HG03469 (cell line): ENCODE measurements at regions not wholly inside any gene's neighbourhood (a gene's known extent, or its start where the extent isn't known, plus 50 kb on each side); places are given as distances from the start of the nearest gene placed in this dataset.

Source experiments
- ATAC-seq: cut with Tn5 transposase; IDR thresholded peaks from one replicate; pipeline ENCODE4 v1.9.1; 2021; ENCODE audit warnings: mild to moderate bottlenecking, moderate library complexity, moderate number of reproducible peaks; ENCODE audit not compliant: unreplicated experiment

GRCh38 chr2:57111531-57111930 lies 927.7 kb downstream of the CCDC85A start:
- no peak for ATAC-seq

GRCh38 chr2:57119141-57119540 lies 927.5 kb upstream of the VRK2 start:
- no peak for ATAC-seq

DNA sequence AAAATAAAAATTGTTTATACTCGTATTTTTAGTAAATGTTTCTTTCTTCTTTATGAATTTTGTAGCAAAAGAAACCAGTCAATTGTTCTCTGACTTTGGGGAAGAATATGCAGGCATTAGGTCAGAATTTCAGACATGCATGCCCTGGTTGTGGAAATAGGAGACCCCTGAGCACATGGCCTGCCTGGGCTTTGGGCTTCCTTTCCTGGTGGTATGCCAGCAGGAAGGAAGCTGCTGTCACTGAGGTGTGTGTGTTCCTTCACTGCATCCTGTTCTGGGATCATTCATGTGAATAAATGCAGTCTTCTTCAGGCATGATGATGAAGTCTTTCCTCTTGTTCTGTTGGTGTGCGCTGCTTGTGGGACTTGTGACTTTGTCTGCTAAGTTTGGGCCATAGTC lies 920.2 kb upstream of the VRK2 start:
- no peak for ATAC-seq

DNA sequence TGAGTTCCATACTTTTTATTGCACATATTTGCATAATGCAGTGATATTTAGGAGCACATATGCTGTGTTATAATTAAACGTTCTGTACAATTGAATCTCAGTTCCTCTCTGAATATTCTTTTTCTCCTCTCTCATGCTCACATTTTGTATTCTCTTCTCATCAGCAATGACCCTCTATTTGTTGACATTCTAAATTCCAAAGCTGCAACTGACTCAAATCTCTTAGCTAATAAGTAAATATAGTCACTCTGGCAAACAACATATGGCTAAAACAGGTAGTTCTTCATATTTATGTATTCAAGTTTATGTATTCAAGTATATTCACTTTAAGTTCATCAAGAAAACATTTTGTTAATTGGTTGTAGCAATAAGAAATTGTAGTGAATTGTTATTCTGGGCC lies 907.4 kb upstream of the VRK2 start:
- no peak for ATAC-seq

- no peak for ATAC-seq
Measured at GRCh38 chr2:57141269-57141668, 905.3 kb upstream of the VRK2 start.

DNA sequence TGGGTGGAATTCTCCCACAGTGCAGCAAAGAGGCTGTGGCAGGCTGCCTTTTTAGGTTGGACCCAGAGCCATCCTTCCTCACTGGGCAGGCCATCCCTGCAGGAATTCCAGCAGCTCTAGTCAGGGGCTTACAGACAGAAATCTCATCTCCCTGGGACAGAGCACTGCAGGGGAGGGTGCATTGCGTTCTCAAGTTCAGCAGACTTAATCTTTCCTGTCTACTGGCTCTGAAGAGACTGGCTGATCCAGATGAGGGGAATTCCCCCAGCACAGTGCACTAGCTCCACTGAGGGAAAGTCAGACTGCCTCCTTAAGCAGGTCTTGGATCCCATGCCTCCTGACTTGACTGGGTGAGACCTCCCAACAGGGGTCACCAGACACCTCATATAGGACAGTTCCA lies 899.7 kb upstream of the VRK2 start:
- ATAC-seq: no peak

DNA sequence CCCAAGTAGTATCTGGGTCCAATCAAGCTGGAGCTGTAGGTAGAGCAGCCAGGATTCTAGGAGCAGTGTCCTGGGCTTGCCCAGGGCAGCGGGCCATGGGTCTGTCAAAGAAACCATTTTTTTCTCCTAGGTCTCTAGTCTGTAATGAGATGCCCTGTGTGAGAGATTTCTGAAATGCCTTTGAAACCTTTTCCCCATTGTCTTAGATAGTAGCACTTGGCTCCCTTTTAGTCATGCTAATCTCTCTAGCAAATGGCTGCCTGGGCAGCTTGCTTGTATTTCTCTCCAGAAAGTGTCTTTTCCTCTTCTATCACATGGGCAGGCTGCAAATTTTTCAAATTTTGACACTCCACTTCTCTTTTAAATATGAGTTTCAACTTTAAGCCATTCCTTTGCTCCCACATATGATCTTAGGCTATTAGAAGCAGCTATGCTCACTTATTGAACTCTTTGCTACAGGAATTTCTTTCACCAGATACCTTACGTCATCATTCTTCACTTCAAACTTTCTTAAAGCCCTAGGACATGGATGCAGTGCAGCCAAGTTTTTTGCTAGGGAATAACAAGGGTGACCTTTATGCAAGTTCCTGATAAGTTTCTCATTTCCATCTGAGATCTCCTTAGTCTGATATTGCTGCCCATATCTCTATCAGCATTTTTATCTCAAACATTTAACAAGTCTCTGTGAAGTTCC lies 890.2 kb upstream of the VRK2 start:
- ATAC-seq: no peak

GRCh38 chr2:57160976-57161375 lies 885.6 kb upstream of the VRK2 start:
- ATAC-seq: no peak

DNA sequence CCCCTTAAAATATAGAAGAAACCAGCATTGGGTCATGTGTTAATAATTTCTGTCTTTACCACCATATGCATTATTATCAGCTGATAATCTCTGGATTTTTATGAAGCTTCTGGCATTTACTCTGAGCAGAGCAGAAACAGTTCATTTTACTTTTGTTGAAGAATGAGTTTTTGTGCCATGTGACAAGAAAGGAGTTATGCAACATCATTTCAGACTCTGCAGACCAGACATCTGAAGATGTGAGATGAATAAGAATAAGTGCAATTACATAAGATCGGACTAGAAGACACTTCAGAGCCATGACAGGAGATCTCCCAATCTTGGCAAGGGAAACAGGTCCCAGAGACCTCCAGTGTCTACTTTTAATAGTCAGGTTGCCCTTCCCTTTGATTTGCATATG lies 869.4 kb upstream of the VRK2 start:
- no peak for ATAC-seq

GRCh38 chr2:57180042-57180567 lies 866.5 kb upstream of the VRK2 start:
- ATAC-seq: no peak

GRCh38 chr2:57180678-57181077 lies 865.9 kb upstream of the VRK2 start:
- no peak for ATAC-seq

- ATAC-seq: no peak
Measured at GRCh38 chr2:57181315-57182038, 865.1 kb upstream of the VRK2 start.

DNA sequence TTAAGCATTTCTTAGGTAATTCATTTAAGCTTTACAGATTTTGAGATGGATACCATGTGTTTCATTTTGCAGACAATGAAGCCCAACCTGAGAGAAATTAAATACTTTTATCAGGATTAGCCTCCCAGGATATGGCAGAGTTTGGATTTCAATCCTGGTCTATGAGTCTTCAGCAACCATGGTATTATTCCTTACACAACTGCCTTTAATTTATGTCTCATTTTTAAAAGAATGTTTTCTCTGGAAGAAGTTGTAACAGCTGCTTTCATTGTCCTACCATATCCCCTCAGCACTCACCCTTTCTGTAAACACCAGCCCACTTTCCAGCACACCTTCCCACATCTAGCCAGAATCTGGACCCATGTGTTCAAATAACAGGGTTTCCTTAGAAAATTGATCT lies 863.7 kb upstream of the VRK2 start:
- no peak for ATAC-seq

GRCh38 chr2:57185568-57185967 lies 861.0 kb upstream of the VRK2 start:
- ATAC-seq: no peak

DNA sequence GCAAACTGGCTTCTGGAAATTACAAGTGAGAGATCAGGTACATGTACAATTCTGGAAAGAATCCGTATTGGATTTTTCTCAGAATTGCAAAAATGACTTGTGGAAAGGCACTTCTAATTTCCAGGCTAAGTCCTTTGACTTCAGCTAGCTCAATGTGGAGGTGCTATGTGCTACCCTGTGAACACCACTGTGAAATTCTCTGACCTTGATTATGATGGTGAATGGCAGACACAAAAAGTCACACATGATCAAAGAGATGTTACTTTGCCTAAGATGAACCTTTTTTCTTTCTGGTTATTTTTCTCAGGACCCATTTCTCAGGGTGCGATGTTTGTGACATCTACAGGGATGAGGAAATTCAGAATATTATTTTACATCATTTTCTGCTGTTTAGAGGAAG lies 856.6 kb upstream of the VRK2 start:
- ATAC-seq: no peak

DNA sequence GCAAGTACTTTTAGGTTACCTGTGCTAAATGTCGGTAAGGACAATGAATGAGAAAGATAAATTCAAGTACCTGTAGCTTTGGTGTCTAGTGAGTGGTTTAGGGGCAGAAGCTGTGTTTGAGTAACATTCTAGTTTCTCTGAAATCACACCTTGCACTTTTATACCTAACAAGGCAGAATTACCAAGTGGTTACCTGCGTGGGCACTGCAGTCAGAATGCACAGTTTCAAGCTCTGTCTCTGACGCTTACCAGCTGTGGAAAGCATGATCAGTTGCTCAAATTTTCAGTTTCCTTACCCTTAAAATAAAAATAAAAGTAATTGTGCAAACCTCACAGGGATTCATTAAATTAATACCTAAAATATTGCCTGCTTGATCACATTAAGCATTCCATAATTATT lies 846.9 kb upstream of the VRK2 start:
- no peak for ATAC-seq

DNA sequence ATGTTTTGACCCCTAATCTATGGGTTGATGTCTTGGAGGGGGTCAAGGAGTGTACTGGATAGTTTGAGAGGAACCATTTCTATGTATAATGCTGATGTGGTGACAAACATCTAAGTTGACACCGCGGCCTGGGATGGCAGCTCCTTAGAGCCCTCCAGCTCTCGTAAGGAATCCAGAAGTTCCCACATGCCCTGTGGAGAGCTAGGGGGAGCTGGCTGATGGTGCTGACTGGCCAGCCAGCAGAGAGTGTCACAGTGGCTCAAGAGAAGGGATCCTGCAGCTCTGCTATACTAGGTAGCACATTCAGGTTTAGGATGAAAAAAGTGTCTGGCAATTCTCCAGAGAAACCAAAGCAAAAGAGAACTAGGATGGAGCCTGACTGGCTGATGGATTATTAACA lies 842.2 kb upstream of the VRK2 start:
- no peak for ATAC-seq

GRCh38 chr2:57205241-57205640 lies 841.4 kb upstream of the VRK2 start:
- no peak for ATAC-seq

DNA sequence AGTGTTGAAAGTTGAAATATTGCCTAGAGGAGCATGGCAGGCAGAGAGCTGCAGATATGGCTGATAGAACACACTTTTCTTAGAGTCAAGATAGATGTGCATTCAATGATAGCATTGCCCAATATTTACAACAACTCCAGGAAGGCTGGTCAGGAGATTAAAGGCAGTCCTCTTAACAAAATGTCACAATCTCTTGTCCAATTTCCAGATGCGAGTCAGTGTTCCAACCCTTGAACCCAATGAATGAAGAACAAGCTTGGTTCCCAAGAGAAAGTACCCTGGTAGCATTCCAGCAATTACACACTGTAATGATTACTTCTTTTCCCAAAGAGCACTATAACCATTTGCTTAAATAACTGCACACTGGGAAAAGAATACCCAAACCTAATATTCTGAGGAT lies 839.4 kb upstream of the VRK2 start:
- ATAC-seq: no peak

DNA sequence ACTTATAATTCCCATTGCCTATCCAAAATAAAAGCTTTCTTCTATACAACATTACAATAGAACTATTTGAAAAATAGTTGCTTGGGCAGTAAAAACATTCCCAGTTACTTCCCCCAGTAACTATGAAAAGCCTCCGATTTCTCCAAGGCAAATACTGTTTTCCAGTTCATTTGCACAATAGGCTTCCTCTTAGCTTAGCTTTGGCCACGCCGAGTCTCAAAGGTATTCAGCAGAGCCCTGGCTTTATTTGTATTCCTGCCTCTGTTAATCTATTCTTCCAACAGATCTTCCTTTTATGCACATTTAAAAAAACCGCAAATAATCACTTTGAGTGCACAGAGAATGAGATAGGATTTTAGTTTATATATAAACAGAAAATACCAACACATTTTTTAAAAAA lies 836.8 kb upstream of the VRK2 start:
- ATAC-seq: no peak

DNA sequence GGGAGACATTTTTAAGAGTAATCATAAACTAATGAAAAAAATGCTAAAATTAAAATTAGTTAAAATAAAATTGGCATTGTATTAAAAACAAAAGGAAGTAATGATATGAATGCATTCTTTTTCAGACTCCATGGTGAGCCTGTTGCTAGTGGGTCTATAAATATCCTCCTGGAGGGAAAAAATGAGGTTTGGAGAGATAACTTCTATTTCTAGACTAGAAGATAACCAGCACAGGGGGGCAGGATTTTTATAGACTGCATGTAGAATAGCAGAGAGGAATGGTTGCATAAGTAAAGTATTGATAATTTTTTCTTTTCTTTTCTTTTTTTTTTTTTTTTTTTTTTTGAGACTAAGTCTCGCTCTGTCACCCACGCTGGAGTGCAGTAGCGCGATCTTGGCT lies 835.8 kb upstream of the VRK2 start:
- no peak for ATAC-seq

GRCh38 chr2:57217013-57217412 lies 829.6 kb upstream of the VRK2 start:
- ATAC-seq: no peak

DNA sequence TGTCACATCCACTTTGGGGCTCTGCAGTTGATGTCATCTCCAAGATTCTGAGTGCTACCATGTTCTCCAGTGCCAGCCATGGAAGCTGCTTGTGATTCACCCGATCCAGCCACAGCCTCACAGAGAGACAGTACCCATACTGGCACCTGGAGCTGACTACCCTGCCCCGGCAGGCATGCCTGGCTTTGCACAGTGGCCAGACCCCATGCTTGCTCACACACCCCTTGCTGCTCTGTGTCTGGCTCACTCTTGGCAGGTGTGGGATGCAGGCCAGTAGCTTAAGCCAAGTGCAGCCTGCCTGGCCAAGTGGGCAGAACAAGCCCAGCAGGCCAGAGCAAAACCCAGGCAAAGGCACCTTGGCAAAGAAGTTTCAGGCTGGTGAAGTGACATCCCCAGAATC lies 828.4 kb upstream of the VRK2 start:
- no peak for ATAC-seq
